Nucleus accumbens (tissue), 56 donors: ENCODE measurements at regions not wholly inside any gene's neighbourhood (a gene's known extent, or its start where the extent isn't known, plus 50 kb on each side); places are given as distances from the start of the nearest gene placed in this dataset.
"Not testable (repeated sequence)": the region's sequence is repeated elsewhere in the genome, so short reads cannot be mapped to it uniquely, and the experiment has no call there.

Experiments
- DNase-seq, 56 donors: peaks; one replicate each; lab custom pipeline; 2025; lab: John Stamatoyannopoulos, UW

DNA sequence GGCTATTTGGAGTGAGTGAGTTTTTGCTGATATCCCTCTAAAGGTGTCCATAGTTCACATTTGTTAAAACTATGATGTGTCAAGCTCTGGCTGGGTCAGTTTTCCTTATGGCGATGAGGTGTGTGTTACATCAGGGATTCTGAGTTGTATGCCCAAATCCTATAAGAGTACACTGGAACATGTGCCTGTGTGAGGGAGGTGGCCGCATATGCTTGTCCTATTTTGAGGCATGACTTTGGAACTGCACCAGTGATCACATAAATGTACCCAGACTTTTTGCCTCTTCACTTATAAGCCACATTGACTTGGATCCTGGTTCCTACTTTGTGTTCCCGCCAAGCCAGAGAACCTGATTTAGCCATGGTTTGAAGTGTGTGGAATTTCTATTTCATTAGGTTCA lies 140.3 kb upstream of the RXFP2 start:
- no peak for DNase-seq

- no peak for DNase-seq
These were observed 134.1 kb upstream of the RXFP2 start for GRCh38 chr13:31605076-31605860.

- DNase-seq, result not testable (repeated sequence)
These were observed 131.8 kb upstream of the RXFP2 start for GRCh38 chr13:31607531-31607930.

GRCh38 chr13:31608780-31609179 lies 130.5 kb upstream of the RXFP2 start:
- DNase-seq, result not testable (repeated sequence)

- DNase-seq, result no peak
These were observed 128.9 kb upstream of the RXFP2 start for GRCh38 chr13:31610270-31610998.

DNA sequence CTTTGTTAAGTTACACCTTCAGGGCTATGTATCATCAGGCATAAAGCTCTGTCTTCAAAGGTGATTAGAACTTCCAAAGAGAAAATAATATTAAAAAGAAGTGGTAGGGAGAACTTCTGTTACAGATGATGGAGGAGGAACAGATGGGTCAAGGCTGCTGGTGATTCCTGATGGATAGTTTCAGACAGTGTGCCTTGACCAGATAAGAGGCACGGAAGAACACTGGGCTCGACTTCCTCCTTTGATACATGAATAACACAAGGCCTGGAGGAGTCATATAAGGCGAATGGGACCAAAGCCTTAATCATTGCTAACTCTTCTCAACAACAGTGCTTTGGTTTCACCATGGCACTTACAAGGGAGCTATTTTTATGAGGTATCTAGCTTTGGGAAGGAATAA lies 128.1 kb upstream of the RXFP2 start:
- DNase-seq, result no peak

DNA sequence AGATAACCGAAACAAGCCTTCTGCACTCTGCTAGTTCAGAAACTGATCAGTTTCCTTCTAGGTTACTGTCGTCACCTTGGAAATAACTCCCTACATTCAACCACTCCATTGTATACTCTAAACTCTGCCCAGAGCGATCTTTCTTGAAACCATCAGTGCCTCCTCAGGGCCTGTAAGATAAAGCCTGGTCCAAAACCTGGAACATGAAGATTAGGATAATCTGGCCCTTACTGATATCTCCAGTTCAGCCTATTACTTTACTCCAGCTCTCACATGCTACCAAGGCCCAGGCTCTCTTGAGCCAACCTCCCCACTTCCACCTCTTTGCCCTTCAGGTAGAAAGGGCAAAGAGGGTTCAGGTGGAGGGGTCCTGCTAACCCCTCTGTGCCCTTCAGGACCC lies 125.3 kb upstream of the RXFP2 start:
- DNase-seq, result no peak

GRCh38 chr13:31614704-31615103 lies 124.6 kb upstream of the RXFP2 start:
- no peak for DNase-seq

- DNase-seq, result no peak
These were observed 114.2 kb upstream of the RXFP2 start for GRCh38 chr13:31625115-31625514.

GRCh38 chr13:31627097-31627845 lies 112.1 kb upstream of the RXFP2 start:
- DNase-seq, result no peak

DNA sequence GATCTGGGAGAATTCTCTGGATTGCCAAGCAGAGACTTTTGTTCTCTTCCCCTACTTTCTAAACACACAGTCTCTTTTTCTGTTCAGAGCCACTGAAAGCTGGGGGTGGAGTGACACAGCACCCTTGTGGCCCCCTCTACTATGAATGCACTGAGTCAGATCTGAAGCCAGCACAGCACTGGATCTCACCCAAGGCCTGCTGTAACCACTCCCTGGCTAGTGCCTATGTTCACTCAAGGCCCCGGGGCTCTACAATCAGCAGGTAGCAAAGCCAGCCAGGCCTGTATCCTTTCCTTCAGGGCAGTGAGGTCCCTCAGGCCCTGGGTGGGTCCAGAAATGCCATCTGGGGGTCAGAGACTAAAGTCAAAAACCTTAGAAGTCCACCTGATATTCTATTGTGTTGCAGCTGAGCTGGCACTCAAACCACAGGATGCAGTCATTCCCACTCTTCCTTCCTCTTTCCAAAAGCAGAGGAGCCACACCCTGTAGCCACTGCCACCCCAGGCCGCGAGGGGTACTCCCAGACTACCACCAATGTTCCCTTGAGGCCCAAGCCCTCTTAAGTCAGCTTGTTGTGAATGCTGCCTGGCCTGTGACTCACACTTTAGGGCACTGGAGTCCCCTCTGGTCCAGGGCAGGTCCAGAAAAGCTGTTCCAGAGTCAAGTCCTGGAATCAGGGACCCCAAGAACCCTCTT lies 110.1 kb upstream of the RXFP2 start:
- DNase-seq, result no peak

DNA sequence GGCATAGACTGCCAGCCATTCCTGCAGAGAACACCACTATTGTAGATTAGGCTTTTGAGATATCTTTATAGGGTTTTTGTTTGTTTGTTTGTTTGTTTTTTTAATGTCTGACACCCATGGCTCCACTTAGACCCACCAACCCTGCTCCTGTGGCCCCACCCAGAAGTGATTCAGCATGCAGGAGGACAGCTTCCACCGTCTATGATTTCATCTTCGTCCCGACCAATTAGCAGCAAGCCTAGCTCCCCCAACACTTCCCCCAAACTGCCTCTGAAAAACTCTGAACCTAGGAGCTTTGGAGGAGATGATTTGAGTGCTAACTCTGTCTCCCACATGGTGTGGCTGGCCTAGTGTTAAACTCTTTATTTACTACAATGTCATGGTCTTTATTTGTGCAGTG lies 108.3 kb upstream of the RXFP2 start:
- no peak for DNase-seq

DNA sequence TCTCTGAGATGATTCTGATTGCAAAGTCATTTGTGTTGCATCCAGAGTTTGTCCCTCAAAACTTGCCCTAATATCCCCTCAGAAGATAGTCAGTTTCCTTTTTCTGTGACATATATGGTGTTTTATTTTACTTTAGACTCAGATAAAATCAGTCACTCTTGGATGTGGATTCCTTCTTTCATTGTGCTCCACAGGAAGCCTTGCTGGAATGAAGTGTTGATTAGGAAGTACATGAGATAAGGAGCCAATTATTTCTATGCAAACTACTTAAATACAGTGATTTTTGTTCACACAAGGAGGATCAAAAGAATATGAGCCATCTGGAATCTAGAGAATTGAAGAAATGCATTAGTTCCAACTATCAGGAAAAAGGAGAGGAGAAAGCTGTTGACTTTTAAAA lies 107.6 kb upstream of the RXFP2 start:
- no peak for DNase-seq

DNA sequence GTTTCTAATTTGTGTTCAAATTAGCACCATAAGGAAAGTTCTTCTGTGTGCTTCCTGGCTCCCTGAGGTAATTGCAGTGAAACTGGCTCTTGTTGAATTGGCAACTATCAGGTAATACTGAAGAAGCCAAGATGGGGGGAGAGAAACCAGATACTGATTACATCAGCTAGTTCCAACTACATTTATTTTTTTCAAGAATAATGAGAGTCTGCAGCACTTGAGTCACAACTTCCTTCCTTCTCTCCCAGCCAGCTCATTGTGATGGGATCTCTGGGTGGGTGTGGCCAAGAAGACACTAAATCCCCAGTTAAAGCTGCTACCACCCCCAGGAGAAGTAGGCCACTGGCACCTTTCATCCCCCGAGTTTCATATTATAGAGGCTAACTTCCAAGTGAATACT lies 100.7 kb upstream of the RXFP2 start:
- DNase-seq, result no peak

DNA sequence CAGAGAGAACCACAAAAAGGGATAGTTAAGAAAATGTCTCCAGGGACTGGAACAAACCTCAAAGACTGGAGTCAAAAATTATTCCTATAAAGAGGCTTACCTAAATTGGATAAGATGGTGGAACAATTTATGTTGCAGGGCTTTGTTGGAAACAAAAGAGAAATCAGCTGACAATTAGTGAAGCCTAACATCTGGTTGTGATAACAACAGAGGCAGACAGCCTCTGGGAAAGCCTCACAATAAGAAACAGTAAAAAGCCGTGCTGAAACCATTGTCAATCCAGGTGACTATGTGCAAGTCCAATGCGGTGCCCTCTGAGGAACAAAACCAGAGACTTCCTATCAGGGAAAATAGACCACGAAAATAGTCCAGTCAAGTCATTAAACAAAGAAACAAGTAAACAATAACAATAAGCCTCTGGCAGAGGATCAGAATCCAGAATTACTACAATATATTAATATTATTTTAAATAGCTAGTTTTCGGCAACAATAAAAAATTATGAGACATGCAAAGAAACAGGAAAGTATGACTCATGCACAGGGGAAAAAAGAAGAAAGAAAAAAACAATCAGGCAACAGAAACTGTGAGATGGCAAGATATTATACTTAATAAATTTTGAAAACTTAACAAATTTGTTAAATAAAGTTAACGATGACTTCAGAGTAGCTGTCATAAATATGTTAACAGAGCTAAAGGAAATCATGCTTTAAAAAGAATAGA lies 99.7 kb upstream of the RXFP2 start:
- no peak for DNase-seq

DNA sequence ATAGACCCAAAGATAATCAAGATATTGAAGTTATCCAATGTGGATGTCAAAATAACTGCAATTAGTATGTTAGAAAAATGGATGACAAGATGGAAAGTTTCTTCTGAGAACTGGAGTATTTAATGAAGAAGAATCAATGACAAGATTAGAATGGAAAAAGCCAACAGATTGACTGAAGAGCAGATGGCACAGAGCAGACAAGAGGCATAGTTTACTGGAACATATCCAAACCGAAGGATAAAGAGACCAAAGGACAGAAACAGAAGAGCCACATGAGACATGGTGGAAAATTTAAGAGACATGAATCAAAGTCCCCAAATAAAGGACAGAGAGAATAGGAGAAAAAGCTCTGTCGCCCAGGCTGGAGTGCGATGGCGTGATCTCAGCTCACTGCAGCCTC lies 89.6 kb upstream of the RXFP2 start:
- DNase-seq, result no peak

GRCh38 chr13:31653730-31654129 lies 85.6 kb upstream of the RXFP2 start:
- DNase-seq, result no peak

- DNase-seq, result no peak
These were observed 75.3 kb upstream of the RXFP2 start for GRCh38 chr13:31663880-31664585.

DNA sequence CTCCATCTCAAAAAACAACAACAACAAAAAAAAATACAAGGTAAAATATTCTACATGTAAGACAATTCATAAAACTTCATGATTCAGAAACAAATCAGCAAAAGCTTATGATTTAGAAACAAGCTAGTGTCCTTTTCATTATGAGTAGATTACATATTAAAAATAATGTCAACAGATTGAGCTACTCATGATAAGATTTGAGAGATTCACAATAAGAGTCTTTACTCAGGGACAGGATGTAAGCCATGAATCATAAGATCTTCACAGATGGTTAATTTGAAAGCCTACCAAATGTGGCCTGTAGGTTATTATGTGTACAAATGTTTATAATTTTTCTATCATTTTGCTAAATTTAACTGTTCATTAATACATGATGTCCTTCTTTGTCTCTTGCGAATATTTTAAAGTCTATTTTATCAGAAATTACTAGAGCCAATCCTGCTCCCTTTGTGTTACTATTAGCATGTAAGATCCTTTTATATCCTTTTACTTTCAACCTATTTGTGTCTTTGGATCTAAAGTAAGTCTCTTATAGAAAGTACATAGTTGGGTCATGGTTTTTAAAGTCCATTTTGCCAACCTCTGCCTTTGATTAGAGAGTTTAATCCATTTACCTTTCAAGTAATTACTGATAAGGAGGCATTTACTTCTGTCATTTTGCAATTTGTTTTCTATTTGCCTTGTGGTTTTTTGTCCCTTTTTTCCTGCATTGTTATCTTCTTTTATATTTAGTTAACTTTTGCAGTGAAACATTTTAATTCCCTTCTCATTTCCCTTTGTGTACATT lies 68.3 kb upstream of the RXFP2 start:
- DNase-seq, result no peak
